Choroid plexus epithelial cell (primary cell): ENCODE measurements at regions not wholly inside any gene's neighbourhood (a gene's known extent, or its start where the extent isn't known, plus 50 kb on each side); places are given as distances from the start of the nearest gene placed in this dataset.

Source experiments
- DNase-seq: peaks from one replicate; pipeline ENCODE4 v3.0.0-alpha.2; 2010; ENCODE audit warnings: low read depth
- H3K4me3 ChIP-seq: 2 replicates; pipeline ENCODE4 v1.5.1; 2011; ENCODE audit warnings: low read depth, mild to moderate bottlenecking, control low read depth, low read length, moderate library complexity
- CTCF ChIP-seq: conservative IDR thresholded peaks from 2 replicates; pipeline ENCODE4 v1.5.1; 2011; ENCODE audit warnings: low read depth, mild to moderate bottlenecking, control low read depth, inconsistent platforms, low read length, moderate library complexity

GRCh38 chr2:103230796-103231195 is 469.0 kb downstream of the TMEM182 start:
- TF ChIP-seq CTCF, result no peak
- DNase-seq, result no peak
- no peak overlapping the region for H3K4me3 ChIP-seq

GRCh38 chr2:103232865-103233264 is 471.0 kb downstream of the TMEM182 start:
- no peak overlapping the region for H3K4me3 ChIP-seq
- no peak for TF ChIP-seq CTCF
- DNase-seq, result no peak

GRCh38 chr2:103233691-103234090 is 471.9 kb downstream of the TMEM182 start:
- no peak overlapping the region for H3K4me3 ChIP-seq
- DNase-seq, result no peak
- no peak for TF ChIP-seq CTCF

- no peak overlapping the region for H3K4me3 ChIP-seq
- no peak for TF ChIP-seq CTCF
- no peak for DNase-seq
These were observed 473.5 kb downstream of the TMEM182 start for GRCh38 chr2:103235283-103235682.

- H3K4me3 ChIP-seq, result no peak overlapping the region
- TF ChIP-seq CTCF, result no peak
- no peak for DNase-seq
These were observed 487.6 kb downstream of the TMEM182 start for GRCh38 chr2:103249462-103249861.

- no peak for DNase-seq
- H3K4me3 ChIP-seq, result no peak overlapping the region
- TF ChIP-seq CTCF, result no peak
These were observed 490.9 kb downstream of the TMEM182 start for GRCh38 chr2:103252781-103253180.

- no peak for DNase-seq
- TF ChIP-seq CTCF, result no peak
- H3K4me3 ChIP-seq, result no peak overlapping the region
These were observed 492.8 kb downstream of the TMEM182 start for GRCh38 chr2:103254611-103255010.
